HFFc6 (cell line): ENCODE measurements at regions not wholly inside any gene's neighbourhood (a gene's known extent, or its start where the extent isn't known, plus 50 kb on each side); places are given as distances from the start of the nearest gene placed in this dataset.

Experiments used
- DNase-seq: peaks from one replicate; pipeline ENCODE4 v3.0.0-alpha.2; 2018
- H3K27ac Mint-ChIP-seq: 2 replicates; pipeline ENCODE4 v1.8.0; 2020; ENCODE audit warnings: mild to moderate bottlenecking, mixed read lengths
- H3K27me3 Mint-ChIP-seq: 2 replicates; pipeline ENCODE4 v1.8.0; 2021; ENCODE audit warnings: mild to moderate bottlenecking, moderate library complexity, mixed read lengths; ENCODE audit not compliant: insufficient read depth
- H3K36me3 Mint-ChIP-seq: 2 replicates; pipeline ENCODE4 v1.8.0; 2021; ENCODE audit warnings: low read depth, mixed read lengths
- H3K4me1 Mint-ChIP-seq: 2 replicates; pipeline ENCODE4 v1.8.0; 2020; ENCODE audit warnings: low read depth, mixed read lengths
- H3K4me3 Mint-ChIP-seq: 2 replicates; pipeline ENCODE4 v1.8.0; 2020; ENCODE audit warnings: mild to moderate bottlenecking, moderate library complexity, mixed read lengths
- H3K9me3 Mint-ChIP-seq: 2 replicates; pipeline ENCODE4 v1.8.0; 2020; ENCODE audit warnings: mild to moderate bottlenecking, mixed read lengths
- CTCF ChIP-seq: fragments of 200-600 bp; sonication (generic); IDR thresholded peaks from 2 replicates; pipeline ENCODE4 v1.5.0; 2021; ENCODE audit warnings: antibody characterized with exemption, mild to moderate bottlenecking

GRCh38 chr17:71963791-71964190, 157.0 kb upstream of the SOX9 start:
- Mint-ChIP-seq H3K36me3 (no peaks in the 10 kb centered on the region), H3K27me3 (peaks cover 4% of the 10 kb centered on the region), H3K4me1 (no peaks in the 10 kb centered on the region), H3K4me3 (no peak overlapping the region), H3K27ac (no peak overlapping the region), H3K9me3 (no peaks in the 10 kb centered on the region)
- DNase-seq, result no peak
- TF ChIP-seq CTCF, result no peak

- no peak overlapping the region for H3K4me3 Mint-ChIP-seq
- H3K27ac Mint-ChIP-seq, result no peak overlapping the region
- no peak for DNase-seq
These were observed 156.3 kb upstream of the SOX9 start for GRCh38 chr17:71964559-71964958.

GRCh38 chr17:71966055-71966454, 154.8 kb upstream of the SOX9 start:
- no peak overlapping the region for H3K4me3 Mint-ChIP-seq
- H3K4me1 Mint-ChIP-seq, result no peaks in the 10 kb centered on the region
- no peak for TF ChIP-seq CTCF
- no peaks in the 10 kb centered on the region for H3K36me3 Mint-ChIP-seq
- H3K9me3 Mint-ChIP-seq, result no peaks in the 10 kb centered on the region
- H3K27me3 Mint-ChIP-seq, result peaks cover 4% of the 10 kb centered on the region
- no peak for DNase-seq
- H3K27ac Mint-ChIP-seq, result no peak overlapping the region

More at GRCh38 chr17:71964559-71964958, 156.3 kb upstream of the SOX9 start:
- no peak for TF ChIP-seq CTCF
- Mint-ChIP-seq H3K9me3 (no peaks in the 10 kb centered on the region), H3K36me3 (no peaks in the 10 kb centered on the region), H3K4me1 (no peaks in the 10 kb centered on the region), H3K27me3 (peaks cover 4% of the 10 kb centered on the region)

- no peak for TF ChIP-seq CTCF
- H3K9me3 Mint-ChIP-seq, result no peaks in the 10 kb centered on the region
- peaks cover 5% of the 10 kb centered on the region for H3K27me3 Mint-ChIP-seq
- DNase-seq, result no peak
- no peak overlapping the region for H3K4me3 Mint-ChIP-seq
- no peak overlapping the region for H3K27ac Mint-ChIP-seq
- no peaks in the 10 kb centered on the region for H3K36me3 Mint-ChIP-seq
- H3K4me1 Mint-ChIP-seq, result no peaks in the 10 kb centered on the region
These were observed 154.1 kb upstream of the SOX9 start for GRCh38 chr17:71966459-71967313.

DNA sequence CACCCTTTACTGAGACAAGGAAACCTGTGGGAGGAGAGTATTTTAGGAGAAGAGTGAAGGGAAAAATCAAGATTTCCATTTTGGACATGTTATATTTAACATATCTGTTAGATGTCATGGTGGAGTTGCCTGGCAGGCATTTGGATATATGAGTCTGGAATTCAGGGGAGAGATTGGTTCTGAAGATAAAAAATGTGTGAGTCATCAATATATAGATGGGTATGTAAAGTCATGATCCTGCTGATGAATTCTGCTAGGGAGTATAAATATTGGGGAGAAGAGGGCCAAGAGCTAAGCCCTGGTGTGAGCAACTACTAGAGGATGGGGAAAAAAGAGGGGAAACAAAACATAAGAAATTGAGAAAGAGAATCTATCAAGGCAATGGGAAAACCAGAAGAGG, 151.3 kb upstream of the SOX9 start:
- no peak for DNase-seq
- Mint-ChIP-seq H3K27me3 (peaks cover 4% of the 10 kb centered on the region), H3K36me3 (no peaks in the 10 kb centered on the region), H3K4me3 (no peak overlapping the region), H3K4me1 (peaks cover 3% of the 10 kb centered on the region), H3K9me3 (no peaks in the 10 kb centered on the region), H3K27ac (no peak overlapping the region)
- no peak for TF ChIP-seq CTCF
